Stimulated activated CD8-positive, alpha-beta memory T cell treated with anti-CD3 and anti-CD28 coated beads, Interleukin-12 subunit alpha, Interleukin-12 subunit beta, amount 100 ng/mL, for 24 hours (primary cell): ENCODE measurements at regions not wholly inside any gene's neighbourhood (a gene's known extent, or its start where the extent isn't known, plus 50 kb on each side); places are given as distances from the start of the nearest gene placed in this dataset.
"Not testable (repeated sequence)": the region's sequence is repeated elsewhere in the genome, so short reads cannot be mapped to it uniquely, and the experiment has no call there.

ENCODE experiments used
- DNase-seq: peaks from one replicate; pipeline ENCODE4 v3.0.0-alpha.2; 2020; ENCODE audit errors: extremely low read depth

DNA sequence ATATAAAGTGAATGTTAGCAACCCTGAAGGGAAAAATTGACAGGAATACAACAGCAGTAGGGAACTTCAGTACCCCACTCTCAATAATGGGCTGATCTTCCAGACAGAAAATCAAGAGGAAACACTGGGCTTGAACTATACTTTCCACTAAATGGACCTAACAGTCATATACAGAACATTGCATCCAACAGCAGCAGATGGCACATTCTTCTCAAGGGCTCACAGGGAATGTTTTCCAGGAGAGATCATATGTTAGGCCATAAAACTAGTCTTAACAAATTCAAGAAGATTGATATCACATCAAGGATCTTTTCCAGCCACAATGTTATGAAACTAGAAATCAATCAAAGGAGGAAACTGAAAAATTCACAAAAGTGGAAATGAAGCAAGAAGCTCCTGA lies 252.1 kb downstream of the GADD45G start:
- not testable (repeated sequence) for DNase-seq

DNA sequence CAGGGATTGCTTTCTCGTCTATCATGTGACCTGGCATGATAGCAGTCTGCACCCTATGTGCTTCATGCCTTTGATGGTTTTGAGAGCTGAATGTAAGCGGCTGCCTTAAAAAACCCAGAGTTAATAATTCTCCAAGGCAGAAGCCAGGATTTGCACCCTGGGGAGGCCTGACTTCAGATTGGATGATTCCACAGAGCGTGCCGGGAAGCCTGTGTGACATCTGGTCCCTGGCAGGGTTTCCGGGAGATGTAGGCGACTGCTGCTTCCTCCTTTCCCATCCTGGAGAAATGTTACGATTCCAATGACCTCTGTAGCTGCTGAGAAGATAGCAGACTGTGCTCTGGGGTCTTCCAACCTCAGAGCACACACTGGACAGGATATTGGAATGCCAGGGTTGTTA lies 255.0 kb downstream of the GADD45G start:
- DNase-seq, result not testable (repeated sequence)

DNA sequence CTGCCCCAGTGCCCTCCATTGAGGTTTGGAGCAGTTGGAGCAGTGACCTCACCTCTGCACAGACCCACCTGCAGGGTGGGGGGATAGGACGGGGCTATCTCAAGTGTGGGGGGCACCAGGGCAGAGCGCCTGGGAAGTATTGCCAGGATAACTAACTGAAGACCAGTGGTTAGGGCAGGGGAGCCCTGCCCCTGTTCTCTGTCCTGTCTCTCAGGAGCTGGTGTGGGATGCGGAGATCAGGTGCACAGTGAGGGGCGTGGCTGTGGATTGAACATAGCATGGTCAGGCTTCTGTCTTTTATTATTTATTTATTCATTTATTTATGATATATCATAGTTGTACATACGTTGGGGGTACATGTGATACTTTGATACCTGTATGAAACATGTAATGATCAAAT lies 256.6 kb downstream of the GADD45G start:
- DNase-seq, result not testable (repeated sequence)

DNA sequence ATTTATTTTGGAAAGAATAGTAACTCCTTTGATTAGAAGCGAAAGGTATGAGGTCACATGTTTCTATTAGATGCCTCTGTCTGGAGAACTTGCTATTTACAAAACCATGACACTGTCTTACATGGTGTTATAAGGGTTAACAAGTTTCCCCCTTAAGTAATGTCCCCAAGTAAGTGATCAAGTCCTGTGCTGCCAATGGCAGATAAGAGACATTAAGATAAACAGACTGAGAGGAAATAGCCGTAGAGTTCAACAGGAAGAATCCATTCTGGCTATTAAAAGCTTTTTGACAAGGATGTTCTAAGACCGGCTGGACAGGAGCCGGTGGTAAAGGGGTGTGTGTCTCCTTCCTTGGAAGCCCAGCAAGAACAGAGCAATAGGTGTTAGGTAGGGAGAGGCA lies 257.5 kb downstream of the GADD45G start:
- no peak for DNase-seq

DNA sequence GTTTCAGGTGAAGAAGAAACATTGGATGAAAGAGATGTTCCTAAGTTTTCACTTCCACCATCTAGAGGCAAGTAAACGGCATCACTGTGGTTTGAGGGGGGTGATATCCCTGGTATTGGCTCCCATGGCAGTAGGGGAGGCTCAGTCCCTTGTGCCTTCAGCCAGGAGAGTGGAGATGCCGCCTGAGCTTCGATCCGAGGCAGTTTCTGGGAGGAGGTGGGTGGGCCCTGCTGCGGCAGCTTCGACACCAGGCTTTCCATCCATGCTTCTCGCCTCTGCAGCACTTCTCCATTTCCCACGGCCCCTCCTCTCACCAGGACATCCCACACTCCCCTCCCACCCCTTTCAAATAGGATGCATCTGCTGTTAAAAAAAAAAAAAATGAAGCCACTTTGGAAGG lies 258.3 kb downstream of the GADD45G start:
- DNase-seq, result no peak

DNA sequence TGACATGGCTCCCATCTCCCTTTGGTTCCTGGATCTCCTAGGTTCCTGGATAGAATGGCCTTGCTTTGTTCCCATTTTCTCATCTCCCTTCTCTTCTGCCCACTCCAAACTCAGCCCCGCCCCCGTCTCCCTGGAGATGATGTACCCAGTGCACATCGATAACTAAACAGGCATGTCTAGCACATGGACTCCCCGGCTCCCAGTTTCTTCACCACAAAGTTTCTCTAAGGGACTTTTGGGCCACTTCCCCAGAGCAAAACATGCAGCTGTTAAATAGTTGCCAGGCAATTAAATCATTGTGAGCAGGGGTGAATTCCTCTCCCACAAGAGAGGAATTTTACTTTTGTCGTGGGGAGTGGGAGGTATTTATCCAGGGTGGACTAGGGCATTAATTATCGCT lies 259.0 kb downstream of the GADD45G start:
- no peak for DNase-seq

DNA sequence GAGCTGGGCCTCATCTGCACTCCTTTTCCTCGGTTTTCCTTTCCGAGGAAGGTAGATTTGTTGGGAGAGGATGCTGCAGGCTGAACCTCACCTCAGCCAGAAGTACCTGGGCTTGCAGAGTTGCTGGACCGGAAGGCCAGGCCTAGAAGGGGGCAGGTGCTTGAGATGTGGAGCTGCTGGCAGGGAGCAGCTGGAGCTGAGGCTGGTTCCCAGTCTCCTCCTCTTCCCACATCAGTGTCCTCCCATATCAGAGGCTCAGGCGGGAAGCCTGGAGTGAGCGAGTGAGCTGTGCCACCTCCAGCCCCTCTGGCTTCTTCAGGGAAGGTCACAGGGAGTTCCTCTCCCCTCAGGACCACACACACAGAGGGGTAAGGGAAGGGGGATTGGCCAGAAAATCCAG lies 259.4 kb downstream of the GADD45G start:
- no peak for DNase-seq

DNA sequence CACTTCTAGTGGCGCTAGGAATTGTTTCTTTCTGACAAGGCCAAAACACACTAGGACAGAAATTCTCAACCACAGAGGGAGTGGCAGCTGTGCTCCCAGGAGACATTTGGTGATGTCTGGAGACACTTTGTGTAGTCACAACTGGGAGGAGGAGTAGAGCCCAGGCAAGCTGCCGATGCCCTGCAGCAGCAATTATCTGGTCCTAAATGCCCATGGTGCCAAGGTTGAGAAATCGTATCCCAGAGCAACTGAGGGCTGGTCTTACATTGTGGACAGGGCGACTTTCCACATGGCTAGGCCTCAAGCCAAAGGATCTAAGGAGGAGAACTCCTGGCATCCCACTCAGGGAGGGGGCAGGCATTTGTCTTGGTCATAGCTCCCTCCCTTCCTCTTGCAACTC lies 259.9 kb downstream of the GADD45G start:
- DNase-seq, result no peak

DNA sequence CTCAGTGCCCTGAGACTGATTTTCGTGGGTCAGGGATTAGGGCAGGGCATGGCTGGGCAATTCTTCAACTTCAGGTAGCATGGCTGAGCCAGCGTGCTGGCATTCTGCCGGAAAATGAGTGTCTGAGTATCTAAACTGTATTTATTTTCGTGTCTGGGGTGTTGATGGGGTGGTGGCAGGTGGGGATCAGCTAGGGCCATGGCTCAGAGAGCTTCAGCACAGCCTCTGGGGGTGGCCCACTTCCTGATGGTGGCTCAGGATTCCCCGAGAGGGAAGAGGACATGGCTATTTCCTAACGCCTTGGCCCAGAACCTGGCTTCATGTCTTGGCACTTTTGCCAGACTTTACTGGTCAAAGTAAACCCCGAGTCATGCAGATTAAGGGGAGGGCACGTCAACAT lies 260.5 kb downstream of the GADD45G start:
- no peak for DNase-seq

DNA sequence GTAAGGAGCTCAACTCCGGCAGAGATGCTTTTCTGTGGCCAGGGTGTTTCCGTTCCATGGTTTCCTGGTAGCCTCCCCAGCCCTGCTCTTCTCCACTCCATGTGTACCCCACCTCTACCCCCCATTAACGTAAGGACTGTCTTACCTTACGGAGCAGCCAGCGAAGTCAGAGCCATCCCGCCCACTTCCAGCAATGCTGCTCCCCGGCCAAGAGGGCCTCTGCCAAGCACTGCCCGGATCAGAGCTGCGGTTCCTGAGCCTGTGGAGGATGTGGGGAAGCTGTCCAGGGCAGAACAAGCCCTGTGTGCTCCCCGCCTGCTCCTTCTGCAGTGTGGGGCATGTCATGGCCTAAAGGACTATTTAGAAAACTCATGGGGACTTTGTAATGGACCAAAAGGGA lies 261.2 kb downstream of the GADD45G start:
- DNase-seq, result no peak

DNA sequence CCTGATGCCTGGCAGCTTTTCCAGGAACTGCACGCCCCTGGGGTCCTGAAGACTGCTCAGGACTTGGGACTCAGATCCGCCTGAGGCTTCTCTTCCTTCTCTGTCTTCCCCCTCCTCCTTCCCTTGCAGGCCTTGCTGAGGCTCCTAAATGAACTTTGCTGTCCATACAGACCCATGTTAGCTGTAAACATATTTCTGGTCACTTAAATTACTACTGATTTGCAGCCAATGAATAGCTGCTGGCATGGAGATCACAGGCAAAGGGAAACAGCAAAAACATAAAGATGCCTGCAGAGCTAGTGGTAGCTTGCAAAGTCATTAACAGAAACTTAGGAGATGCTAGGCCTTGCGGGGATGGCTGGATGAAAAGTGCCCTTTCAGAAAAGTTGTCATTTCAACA lies 261.9 kb downstream of the GADD45G start:
- no peak for DNase-seq

DNA sequence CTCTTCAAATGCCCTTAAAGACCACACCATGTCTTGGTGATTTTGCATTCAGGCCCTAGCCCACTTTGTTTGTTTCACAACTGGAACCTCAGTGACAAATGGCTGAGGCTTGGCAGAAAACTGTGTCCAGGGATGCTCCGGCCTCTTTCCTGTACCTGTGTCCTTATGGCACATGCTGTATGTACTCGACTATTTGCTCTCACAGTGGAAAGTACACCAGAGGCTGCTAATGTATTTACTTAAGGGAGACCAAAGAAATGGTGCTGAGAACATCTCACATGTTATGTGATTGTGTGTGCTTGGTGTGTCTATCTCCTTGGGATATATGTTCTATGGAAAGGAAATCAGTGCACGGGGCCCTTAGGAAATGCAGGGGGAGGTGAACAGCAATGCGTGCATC lies 263.3 kb downstream of the GADD45G start:
- no peak for DNase-seq

DNA sequence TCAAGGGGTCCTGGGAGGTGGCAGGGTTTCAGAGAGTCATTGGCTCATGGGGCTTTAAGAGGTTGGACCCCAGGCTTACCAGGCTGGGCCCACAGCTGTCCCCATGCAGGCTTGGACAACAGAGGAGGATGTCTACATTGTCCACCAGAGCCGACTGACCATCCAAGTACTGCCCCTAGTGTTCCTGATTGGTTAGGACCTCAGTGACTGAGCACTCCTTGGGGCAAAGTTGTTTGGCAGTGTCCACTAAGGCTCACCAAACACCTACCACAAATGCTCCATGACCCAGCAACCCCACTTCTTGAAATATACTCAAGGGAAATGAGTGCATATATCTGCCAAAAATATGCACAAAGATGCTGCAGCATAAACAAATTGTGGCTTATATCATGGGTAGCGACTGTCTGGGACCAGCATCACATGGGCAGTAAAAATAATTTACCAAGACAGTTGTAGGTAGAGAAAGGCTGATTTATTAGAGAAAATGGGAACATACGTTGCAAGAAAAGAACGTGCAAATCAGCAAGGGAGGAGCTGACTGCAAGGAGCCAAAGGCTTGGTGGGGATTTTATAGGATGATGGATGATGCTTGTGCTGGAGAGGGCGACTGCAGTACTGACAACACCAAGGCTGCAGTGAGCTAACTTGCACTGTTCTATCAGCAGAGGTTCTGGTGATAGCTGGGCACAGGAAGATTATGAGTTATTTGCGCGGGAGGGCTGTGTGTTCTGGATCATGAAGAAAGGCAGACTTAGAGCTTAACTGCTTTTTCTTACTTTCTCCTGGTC lies 265.2 kb downstream of the GADD45G start:
- DNase-seq, result no peak

DNA sequence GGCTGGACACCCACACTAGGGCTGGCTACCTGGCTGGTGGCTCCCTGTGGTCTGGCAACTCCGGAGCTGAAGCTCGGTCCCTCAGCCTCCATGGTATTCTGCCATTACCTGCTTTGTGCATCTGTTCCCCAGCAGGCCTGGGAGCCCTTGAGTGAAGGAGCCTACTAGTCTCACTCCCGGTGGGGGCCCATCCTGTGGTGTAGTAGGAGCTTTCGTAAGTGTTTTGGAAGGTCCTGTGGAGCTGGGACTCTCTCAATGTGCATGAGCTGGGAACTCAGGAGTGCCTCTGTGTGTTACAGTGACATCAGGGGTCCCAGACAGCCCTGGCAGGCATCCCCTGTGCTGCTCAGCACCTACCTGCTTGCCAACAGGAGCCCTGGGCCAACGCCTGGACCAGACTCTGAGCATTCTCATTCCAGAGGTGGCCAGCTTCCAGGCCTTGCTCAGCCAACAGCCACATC lies 267.1 kb downstream of the GADD45G start:
- DNase-seq, result no peak

DNA sequence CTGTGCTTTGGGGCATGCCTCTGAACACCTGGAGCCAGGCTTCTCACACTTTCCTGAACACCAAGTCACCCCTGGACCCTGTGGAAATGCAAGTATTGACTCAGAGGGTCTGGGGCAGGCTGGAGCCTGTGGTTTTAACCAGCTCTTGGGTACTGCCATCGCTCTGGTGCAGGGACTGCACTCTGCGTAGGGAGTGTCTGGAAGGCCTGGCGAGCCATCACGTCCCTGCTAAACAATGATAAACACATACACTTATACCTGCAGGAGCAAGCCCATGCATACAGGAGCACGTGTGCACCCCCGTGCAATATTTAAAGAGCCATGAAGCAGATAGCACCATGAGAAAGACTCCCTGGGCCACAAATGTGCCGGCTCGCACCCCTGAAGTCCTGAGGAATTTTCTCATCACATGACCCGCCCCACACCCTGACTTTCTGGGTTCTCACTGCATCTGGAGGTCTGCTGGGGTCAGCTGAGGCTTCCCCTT lies 267.7 kb downstream of the GADD45G start:
- DNase-seq, result no peak

DNA sequence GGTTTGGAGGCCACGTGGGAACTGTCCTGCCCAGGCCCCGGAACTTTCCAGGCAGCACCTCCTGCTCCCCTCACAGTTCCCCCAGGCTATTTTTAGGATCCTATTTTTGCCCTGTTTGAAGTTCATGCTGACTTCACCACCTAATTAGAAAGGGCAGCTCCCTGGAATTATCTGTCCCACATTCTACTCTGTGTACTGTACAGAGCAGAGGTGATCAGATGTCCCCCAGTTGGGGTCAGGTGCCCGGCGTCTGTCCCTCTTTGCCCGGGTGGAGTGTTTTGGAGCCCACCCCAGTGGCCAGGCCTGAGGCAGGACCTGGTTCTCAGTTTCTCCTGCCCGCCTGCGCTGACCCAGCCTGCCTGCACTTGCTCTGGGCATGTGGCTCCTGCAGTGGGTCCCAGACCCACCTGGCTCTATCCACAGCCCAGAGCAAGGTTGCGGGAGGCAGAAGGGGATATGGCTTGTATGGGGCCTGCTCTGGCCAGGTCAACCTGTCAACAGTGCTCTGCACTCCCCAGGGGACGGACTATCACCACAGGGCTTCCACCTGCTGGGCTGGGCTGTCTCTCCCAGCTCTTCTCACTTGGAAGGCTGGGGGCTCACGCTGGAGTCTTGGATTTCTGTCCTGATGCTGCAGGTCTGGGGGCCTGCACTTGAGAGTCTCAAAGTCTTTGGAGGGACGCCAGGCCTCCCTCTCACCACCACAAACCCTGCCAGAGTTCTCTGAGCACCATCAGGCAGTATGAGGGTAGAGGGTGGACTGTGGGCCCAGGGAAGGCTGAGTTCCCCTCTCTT lies 268.3 kb downstream of the GADD45G start:
- no peak for DNase-seq

DNA sequence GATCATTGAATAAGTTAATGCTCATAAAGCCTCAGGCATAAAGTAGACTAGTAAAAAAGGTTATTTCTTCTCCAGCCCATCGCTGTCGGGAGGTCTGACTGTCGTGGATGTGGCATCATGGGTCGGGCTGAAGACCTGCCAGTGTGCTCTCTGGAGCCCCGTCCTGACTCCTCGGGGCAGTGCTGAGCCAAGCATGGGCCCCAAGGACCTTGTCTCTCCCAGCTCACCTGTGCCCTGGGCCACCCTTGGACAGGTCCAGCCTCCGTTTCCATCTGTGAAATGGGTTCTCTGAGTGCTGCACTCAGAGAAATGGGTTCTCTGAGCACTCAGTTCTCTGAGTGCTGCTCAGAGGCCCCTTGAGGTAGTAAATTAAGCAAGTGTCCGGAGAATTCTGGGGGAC lies 269.0 kb downstream of the GADD45G start:
- no peak for DNase-seq

DNA sequence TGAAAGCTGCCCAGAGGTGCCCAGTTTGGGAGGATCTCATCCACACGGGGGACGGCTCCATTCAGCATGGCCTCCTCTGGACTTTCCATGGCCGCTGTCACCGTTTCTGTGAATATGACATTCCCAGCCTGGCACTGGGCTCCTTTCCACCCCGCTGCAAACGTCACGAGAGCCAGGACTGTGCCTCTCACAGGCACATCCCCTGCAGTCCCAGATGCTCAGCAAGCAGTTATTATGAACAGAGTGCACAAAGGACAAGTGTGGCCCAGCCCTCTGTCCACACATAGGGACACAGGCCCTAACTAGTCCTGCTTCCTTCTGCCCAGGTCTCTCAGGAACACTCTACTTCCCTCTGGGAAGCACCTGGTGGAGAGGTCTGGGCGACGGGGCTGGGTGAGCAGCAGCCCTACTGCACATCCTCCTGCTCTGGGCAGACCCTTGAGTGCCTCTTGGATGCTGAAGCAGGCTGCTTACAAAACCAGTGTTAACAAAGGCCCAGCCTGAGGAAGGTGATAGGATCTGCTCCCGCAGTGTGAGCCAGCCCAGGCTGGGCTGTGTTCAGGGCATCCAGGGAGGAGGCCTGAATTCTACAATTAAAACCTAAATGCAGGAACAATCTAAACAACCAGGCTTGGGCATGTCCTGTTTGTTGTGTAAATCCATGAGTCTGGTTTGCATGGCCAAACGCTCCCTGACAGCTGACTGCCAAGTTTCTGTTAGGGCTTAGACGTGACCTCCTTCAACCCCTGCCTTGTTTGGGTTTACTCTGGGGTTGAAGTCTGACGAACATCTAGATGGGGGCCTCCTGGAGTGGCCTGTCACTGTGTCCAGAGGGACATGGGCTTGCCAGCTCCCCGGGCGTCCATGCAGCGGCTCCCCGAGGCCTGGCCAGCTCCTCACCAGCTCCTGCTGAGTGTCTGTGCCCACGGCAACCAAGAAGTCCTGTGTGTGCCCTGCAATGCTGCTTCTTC lies 269.8 kb downstream of the GADD45G start:
- DNase-seq, result no peak

DNA sequence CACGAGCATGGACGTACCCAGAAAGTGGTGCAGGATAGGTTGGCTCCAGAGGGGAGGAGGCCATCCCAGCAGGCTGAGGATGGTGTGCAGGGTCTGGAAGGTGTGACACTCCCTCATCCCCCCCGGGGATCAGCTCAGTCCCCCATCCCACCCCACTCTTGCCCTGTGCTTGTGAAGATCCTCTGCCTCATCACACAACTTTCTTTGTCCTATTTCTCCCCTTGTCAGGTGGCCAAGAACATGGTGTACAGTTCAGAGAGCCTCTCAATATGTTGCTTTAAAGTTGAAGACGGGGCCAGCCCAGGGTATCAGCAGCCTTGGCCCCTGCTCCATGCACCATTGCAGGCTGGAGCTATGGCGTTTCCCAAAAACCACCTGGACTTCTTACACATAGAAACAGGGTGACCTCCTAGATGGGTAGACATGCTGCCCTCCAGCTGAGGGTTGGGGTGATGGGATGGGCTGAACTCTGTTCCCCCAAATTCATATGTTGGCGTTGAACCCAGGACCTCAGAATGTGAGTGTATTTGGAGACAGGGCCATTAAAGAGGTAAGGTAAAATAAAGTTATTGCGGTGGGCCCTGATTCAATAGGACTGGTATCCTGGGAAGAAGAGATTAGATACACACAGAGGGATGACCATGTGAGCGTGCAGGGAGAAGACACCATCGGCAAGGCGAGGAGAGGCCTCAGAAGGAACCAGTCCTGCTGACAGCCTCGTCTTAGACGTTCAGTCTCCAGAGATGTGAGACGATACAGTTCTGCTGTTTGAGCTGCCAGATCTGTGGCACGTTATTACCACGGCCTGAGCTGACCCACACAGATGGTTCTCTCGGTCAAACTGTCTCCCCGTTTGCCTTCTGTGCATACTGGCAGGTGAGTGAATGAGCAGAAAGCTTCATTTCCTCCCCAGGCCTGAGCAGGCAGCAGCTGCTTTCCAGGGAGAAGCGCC lies 272.5 kb downstream of the GADD45G start:
- DNase-seq, result no peak

DNA sequence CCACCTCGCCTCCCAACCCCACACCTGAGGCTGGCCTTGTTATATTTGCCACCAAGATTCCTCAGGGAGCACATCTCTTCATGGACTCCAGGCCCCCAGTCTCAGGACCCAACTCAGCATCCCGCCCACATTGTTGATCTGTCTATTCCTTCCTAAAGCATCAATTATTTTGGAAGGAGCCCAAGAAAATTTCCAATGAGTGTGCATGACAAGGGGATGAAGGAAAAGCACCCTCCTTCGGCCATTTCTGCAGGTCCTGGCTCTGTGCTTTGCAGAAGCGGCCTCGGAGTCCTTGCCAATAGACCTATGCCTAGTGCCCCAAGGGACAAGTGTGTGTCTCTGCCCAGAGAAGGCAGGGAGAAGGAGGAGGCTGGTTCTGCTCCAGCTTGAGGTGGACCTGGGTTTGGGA lies 273.2 kb downstream of the GADD45G start:
- DNase-seq, result no peak

DNA sequence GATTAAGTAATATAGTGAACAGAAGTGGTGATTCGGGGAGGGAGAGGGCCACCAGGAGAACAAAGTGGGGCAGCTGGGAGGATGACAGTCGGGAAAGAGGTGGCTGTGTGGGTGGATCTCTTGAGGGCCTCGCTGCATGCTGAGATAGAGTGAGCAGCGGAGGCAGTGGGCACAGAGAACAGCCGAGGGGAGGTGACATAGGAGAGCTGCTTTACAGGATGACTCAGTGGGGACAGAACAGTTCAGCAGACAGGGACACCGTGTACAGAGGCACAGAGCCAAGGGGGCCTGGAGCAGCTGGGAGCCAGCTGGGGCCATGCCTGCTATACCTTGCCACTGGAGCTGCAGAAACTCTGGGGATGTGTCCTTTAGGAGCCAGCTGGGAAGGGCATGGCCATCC lies 273.9 kb downstream of the GADD45G start:
- no peak for DNase-seq
